ENCODE measurements at regions not wholly inside any gene's neighbourhood (a gene's known extent, or its start where the extent isn't known, plus 50 kb on each side); places are given as distances from the start of the nearest gene placed in this dataset.
"Not testable (repeated sequence)": the region's sequence is repeated elsewhere in the genome, so short reads cannot be mapped to it uniquely, and the experiment has no call there.

GRCh38 chr6:58117162-58117561, 799.7 kb downstream of the PRIM2 start:
- H3K9ac ChIP-seq (replicated peaks in 1 of 4; ENCODE audit: extremely low read depth in 1 of 4, low read depth in 3 of 4, low read length in 3 of 4); H3K14ac ChIP-seq (ENCODE audit: insufficient read length); H2BK20ac ChIP-seq (ENCODE audit: low read length); H3K23me2 ChIP-seq (ENCODE audit: low read depth, low read length); H3K36me3 ChIP-seq (ENCODE audit: control insufficient read depth in 2 of 4, insufficient read depth in 4 of 4, low read length in 3 of 4); H3K4me3 ChIP-seq (ENCODE audit: extremely low read depth in 1 of 4, insufficient read depth in 2 of 4, low read depth in 3 of 4, low read length in 4 of 4); H2BK120ac ChIP-seq (replicated peaks; ENCODE audit: low read depth, low read length); POLR2A ChIA-PET (ENCODE audit: partially characterized antibody); H4K91ac ChIP-seq (replicated peaks; ENCODE audit: insufficient read length, low read length); H3K4ac ChIP-seq (replicated peaks; ENCODE audit: insufficient read length, low read depth, low read length); H2BK15ac ChIP-seq (ENCODE audit: low read length); H4K20me1 ChIP-seq (replicated peaks in 1 of 2; ENCODE audit: control insufficient read depth in 1 of 2, insufficient read depth in 2 of 2, low read length in 2 of 2); H3K23ac ChIP-seq (ENCODE audit: insufficient read length); H3K4me1 ChIP-seq (replicated peaks in 1 of 4; ENCODE audit: control insufficient read depth in 3 of 4, insufficient read depth in 4 of 4, low read length in 3 of 4); H2BK5ac ChIP-seq (ENCODE audit: low read depth, low read length); H4K5ac ChIP-seq (ENCODE audit: insufficient read length, low read depth, low read length); H2AK5ac ChIP-seq (ENCODE audit: low read depth, low read length); H4K8ac ChIP-seq (ENCODE audit: extremely low read depth, insufficient read depth, low read length); FAIRE-seq; H2BK12ac ChIP-seq (ENCODE audit: low read depth, low read length); H3K27me3 ChIP-seq (replicated peaks in 1 of 4; ENCODE audit: control insufficient read depth in 3 of 4, extremely low read depth in 1 of 4, insufficient read depth in 3 of 4, low read length in 3 of 4); H3K79me1 ChIP-seq (ENCODE audit: low read depth, low read length); H3K79me2 ChIP-seq (ENCODE audit: control insufficient read depth in 1 of 2, insufficient read depth in 2 of 2, low read length in 2 of 2); H2AFZ ChIP-seq (ENCODE audit: low read length); H3K4me2 ChIP-seq (ENCODE audit: insufficient read depth in 1 of 2, low read depth in 2 of 2, low read length in 2 of 2); DNase-seq (ENCODE audit: low read depth in 1 of 2, low spot score in 2 of 2); H3K27ac ChIP-seq (ENCODE audit: low read depth, low read length); H3K18ac ChIP-seq (ENCODE audit: extremely low read depth, low read length); H3K56ac ChIP-seq (replicated peaks; ENCODE audit: insufficient read length, low read depth, low read length); CTCF ChIA-PET (ENCODE audit: partially characterized antibody): not testable (repeated sequence)
- H3K9me3 ChIP-seq (ENCODE audit: insufficient read depth in 2 of 2, low read depth in 1 of 2, low read length in 1 of 2): peaks cover 9 to 40% of the 10 kb centered on the region in 2 experiments; a peak in 3 of 4 replicates
- 63% methylated on average over 1 of the region's 1 CpG; no CpG with 5 or more reads in 1 of the 2 experiments for WGBS, 2 experiments (ENCODE audit: extremely low coverage in 1 of 2, insufficient coverage in 1 of 2, insufficient read length in 1 of 2, insufficient replicate concordance in 2 of 2, low coverage in 1 of 2, low lambda C conversion rate in 2 of 2, missing lambda C conversion rate in 1 of 2)

GRCh38 chr6:58121616-58122015, 804.2 kb downstream of the PRIM2 start:
- H3K23me2 ChIP-seq (ENCODE audit: low read depth, low read length); H3K27me3 ChIP-seq (replicated peaks in 1 of 4; ENCODE audit: control insufficient read depth in 3 of 4, extremely low read depth in 1 of 4, insufficient read depth in 3 of 4, low read length in 3 of 4); FAIRE-seq; CTCF ChIA-PET (ENCODE audit: partially characterized antibody); H2BK12ac ChIP-seq (ENCODE audit: low read depth, low read length); H4K5ac ChIP-seq (ENCODE audit: insufficient read length, low read depth, low read length); H3K23ac ChIP-seq (ENCODE audit: insufficient read length); H3K56ac ChIP-seq (replicated peaks; ENCODE audit: insufficient read length, low read depth, low read length); H3K79me1 ChIP-seq (ENCODE audit: low read depth, low read length); H3K27ac ChIP-seq (ENCODE audit: low read depth, low read length); H4K91ac ChIP-seq (replicated peaks; ENCODE audit: insufficient read length, low read length); H2BK20ac ChIP-seq (ENCODE audit: low read length); H2BK120ac ChIP-seq (replicated peaks; ENCODE audit: low read depth, low read length); H3K4ac ChIP-seq (replicated peaks; ENCODE audit: insufficient read length, low read depth, low read length); H2BK15ac ChIP-seq (ENCODE audit: low read length); H3K14ac ChIP-seq (ENCODE audit: insufficient read length); H3K36me3 ChIP-seq (ENCODE audit: control insufficient read depth in 2 of 4, insufficient read depth in 4 of 4, low read length in 3 of 4); H3K4me1 ChIP-seq (replicated peaks in 1 of 4; ENCODE audit: control insufficient read depth in 3 of 4, insufficient read depth in 4 of 4, low read length in 3 of 4); H2BK5ac ChIP-seq (ENCODE audit: low read depth, low read length); POLR2A ChIA-PET (ENCODE audit: partially characterized antibody); H2AFZ ChIP-seq (ENCODE audit: low read length); H3K9ac ChIP-seq (replicated peaks in 1 of 4; ENCODE audit: extremely low read depth in 1 of 4, low read depth in 3 of 4, low read length in 3 of 4); H3K4me2 ChIP-seq (ENCODE audit: insufficient read depth in 1 of 2, low read depth in 2 of 2, low read length in 2 of 2); H3K18ac ChIP-seq (ENCODE audit: extremely low read depth, low read length); H3K79me2 ChIP-seq (ENCODE audit: control insufficient read depth in 1 of 2, insufficient read depth in 2 of 2, low read length in 2 of 2); H2AK5ac ChIP-seq (ENCODE audit: low read depth, low read length); DNase-seq (ENCODE audit: low read depth in 1 of 2, low spot score in 2 of 2); H4K20me1 ChIP-seq (replicated peaks in 1 of 2; ENCODE audit: control insufficient read depth in 1 of 2, insufficient read depth in 2 of 2, low read length in 2 of 2); H4K8ac ChIP-seq (ENCODE audit: extremely low read depth, insufficient read depth, low read length); H3K4me3 ChIP-seq (ENCODE audit: extremely low read depth in 1 of 4, insufficient read depth in 2 of 4, low read depth in 3 of 4, low read length in 4 of 4): not testable (repeated sequence)
- 73% methylated on average over 3 of the region's 3 CpGs; no CpG with 5 or more reads in 1 of the 2 experiments for WGBS, 2 experiments (ENCODE audit: extremely low coverage in 1 of 2, insufficient coverage in 1 of 2, insufficient read length in 1 of 2, insufficient replicate concordance in 2 of 2, low coverage in 1 of 2, low lambda C conversion rate in 2 of 2, missing lambda C conversion rate in 1 of 2)
- H3K9me3 ChIP-seq (ENCODE audit: insufficient read depth in 2 of 2, low read depth in 1 of 2, low read length in 1 of 2): peaks cover 0 to 30% of the 10 kb centered on the region in 2 experiments; a peak in 3 of 4 replicates
